SIG-M5 (cell line): ENCODE measurements at regions not wholly inside any gene's neighbourhood (a gene's known extent, or its start where the extent isn't known, plus 50 kb on each side); places are given as distances from the start of the nearest gene placed in this dataset.

Source experiments
- DNase-seq: peaks from one replicate; lab custom pipeline; 2025; lab: John Stamatoyannopoulos, UW

GRCh38 chr18:72360634-72361033 lies 183.5 kb downstream of the CBLN2 start:
- no peak for DNase-seq

DNA sequence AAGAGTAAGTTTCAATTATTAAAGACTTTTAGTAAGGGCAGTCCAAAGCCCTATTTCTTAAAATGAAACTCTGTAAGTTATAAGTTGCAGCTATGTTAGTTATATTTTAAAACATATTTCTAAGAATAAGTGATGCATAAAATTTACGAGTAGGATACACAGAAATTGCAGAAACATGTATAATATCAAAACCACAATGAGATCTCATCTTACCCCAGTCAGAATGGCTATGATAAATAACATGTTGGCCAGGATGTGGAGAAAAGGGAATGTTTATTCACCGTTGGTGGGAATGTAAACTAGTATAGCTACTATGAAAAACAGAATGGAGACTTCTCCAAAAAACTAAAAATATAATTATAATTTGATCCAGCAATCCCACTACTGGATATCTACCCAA lies 201.2 kb downstream of the CBLN2 start:
- DNase-seq: no peak

GRCh38 chr18:72339976-72340375 lies 204.2 kb downstream of the CBLN2 start:
- DNase-seq: no peak

GRCh38 chr18:72336786-72337185 lies 207.4 kb downstream of the CBLN2 start:
- no peak for DNase-seq

DNA sequence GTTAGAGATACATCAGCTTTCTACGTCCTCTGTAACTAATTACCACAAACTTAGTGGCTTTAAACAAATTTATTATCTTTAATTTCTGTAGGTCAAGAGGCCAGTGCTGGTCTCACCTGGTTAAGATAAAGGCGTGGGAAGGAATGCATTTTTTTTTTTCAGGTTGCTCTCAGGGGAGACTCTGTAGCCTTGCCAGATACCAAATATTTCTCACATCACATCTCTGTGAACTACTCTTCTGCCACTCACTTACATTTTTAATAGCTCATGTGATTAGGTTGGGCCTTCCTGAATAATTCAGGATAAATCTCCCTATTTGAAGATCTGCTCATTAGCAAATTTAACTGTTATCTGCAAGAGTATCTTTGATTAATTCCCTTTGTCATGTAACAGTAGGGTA lies 214.6 kb downstream of the CBLN2 start:
- DNase-seq: no peak

DNA sequence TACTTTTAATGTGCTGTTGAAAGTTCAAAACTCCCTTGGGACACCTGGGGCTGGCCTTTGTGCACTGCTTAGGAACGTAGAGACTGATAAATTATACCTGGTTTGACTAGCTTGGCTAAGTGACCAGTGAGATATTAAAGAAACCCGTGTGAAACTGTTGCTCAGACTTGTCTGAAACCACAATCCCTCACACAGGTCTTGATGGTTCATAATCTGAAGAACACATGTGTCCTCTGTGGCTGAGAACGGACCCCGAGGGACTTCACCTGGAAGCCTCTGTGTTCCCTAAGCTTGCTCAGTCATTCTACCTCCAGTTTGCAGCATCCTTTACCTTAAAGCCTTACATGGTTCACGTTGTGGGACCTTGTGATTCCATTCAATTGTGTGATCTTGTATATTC lies 218.8 kb downstream of the CBLN2 start:
- no peak for DNase-seq

DNA sequence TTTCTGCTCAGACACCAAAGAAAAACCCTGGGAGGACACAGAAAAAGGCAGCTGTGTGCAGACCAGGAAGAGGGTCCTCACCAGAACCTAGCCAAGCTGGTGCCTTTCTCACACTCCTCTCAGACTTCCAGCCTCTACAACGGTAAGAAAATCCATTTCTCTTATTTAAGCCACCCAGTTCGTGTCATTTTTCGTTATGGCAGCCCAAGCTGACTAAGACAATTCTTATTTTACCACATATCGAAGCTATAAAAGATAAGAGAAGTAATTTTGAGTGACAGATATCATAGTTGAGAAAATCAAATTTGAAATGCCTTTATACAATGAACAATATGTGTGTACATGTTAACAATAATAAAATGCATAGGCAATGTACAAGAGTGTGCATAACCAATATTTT lies 219.5 kb downstream of the CBLN2 start:
- DNase-seq: no peak

- DNase-seq: no peak
Measured at GRCh38 chr18:72316497-72316896, 227.6 kb downstream of the CBLN2 start.

DNA sequence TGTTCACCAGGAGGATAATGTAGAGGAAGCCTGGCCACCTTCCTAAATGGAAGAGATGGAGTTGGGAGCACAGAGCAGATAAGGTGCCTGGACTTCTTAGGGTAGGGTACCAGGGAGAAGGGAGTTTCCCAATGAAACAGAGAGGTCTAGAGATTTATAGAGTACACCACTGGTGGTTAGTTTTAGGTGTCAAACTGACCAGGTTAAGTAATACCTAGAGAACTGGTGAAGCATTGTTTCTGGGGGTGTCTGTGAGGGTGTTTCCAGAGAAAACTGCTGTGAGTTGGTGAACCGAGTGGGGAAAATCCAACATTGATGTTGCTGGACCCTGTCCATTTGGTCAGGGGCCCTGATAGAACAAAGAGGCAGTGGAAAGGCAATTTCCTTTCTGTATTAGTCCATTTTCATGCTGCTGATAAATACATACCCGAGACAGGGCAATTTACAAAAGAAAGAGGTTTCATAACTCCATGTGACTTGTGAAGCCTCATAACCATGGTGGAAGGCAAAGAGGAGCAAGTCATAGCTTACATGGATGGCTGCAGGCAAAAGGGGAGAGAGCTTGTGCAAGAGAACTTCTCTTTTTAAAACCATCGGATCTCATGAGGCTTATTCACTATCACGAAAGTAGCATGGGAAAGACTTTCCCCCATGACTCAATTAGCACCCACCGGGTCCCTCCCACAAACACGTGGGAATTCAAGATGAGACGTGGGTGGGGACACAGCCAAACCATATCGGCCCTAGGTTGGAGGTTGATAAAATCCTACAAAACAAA lies 260.8 kb downstream of the CBLN2 start:
- no peak for DNase-seq

DNA sequence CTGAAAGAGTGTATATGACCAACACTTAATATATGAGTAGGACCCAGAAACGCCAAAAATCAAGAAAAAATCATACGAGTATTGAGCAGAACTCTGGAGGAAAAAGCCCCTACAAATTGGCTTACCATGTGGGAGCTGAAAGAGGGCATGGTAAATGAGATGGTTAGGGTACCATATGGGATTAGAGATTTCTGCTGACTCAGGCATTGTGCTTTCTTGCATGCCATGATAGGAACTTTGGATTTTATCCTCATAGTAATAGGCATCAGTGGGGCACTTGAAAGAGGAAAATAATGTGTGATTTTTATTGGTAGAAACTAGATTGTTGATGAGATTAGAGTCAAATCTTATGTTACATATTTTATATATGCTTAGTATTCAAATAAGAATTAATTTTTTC lies 271.1 kb downstream of the CBLN2 start:
- no peak for DNase-seq

GRCh38 chr18:72261590-72261989 lies 282.6 kb downstream of the CBLN2 start:
- no peak for DNase-seq

GRCh38 chr18:72246076-72246475 lies 298.1 kb downstream of the CBLN2 start:
- DNase-seq: no peak

- DNase-seq: no peak
Measured at GRCh38 chr18:72235422-72235821, 308.7 kb downstream of the CBLN2 start.

DNA sequence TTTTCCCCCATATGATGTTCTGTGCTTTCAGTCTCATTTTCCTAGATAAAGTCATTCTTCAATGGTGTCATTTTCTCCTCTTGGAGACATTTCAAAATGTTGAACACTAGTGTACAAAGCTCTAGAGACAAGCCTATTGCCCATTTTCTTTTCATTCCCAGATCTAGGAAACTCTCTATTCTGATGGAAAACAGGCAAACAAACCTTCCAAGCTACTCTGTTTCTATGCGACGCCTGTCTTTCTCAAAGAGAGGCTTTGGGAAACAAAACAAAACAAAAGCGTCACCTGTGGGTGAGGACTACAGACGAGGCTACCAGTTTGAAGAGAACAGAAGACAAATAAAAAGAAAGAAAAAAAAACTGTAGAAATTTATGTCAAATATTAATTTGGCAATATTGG lies 311.0 kb downstream of the CBLN2 start:
- no peak for DNase-seq

- no peak for DNase-seq
Measured at GRCh38 chr18:72232644-72233043, 311.5 kb downstream of the CBLN2 start.

- no peak for DNase-seq
Measured at GRCh38 chr18:72225958-72226357, 318.2 kb downstream of the CBLN2 start.

GRCh38 chr18:72223733-72224132 lies 320.4 kb downstream of the CBLN2 start:
- DNase-seq: no peak

DNA sequence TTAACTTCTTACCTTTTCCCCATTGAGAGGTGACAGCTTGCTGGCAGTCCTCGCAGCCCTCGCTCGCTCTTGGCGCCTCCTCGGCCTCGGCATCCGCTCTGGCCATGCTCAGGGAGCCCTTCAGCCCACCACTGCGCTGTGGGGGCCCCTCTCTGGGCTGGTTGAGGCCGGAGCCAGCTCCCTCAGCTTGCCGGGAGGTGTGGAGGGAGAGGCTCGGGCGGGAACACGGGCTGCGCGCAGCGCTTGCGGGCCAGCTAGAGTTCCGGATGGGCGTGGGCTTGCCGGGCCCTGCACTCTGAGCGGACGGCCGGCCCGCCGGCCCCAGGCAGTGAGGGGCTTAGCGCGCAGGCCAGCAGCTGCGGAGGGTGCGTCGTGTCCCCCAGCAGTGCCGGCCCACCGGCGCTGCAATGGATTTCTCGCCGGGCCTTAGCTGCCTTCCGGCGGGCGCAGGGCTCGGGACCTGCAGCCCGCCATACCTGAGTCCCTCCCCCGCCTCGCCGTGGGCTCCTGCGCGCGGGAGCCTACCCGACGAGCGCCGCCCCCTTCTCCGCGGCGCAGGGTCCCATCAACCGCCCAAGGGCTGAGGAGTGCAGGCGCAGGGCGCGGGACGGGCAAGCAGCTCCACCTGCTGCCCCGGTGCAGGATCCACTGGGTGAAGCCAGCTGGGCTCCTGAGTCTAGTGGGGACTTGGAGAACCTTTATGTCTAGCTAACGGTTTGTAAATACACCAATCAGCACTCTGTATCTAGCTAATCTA lies 335.0 kb downstream of the CBLN2 start:
- DNase-seq: no peak

- DNase-seq: no peak
Measured at GRCh38 chr18:72207280-72207679, 336.9 kb downstream of the CBLN2 start.

DNA sequence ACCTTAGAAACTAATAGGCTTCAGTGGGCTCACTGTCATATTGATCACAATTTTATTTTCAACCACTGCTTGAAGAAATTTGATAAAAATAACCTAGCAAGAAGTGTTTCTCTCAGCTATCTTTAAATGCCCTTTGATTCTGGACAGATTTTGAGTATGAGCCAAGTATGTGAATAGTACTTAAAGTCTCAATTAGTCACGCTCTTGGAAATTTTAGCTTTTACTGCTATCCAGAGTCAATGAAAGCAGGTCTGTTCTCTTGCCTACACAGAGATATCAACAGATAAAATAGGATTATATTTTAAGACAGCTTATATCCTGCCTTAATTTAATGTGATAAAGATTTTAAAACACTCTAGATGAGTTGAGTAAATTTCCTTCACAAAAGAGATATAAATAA lies 337.3 kb downstream of the CBLN2 start:
- DNase-seq: no peak

- DNase-seq: no peak
Measured at GRCh38 chr18:72201032-72201431, 343.1 kb downstream of the CBLN2 start.

GRCh38 chr18:72197591-72197990 lies 346.6 kb downstream of the CBLN2 start:
- no peak for DNase-seq

- no peak for DNase-seq
Measured at GRCh38 chr18:72194072-72194471, 350.1 kb downstream of the CBLN2 start.

DNA sequence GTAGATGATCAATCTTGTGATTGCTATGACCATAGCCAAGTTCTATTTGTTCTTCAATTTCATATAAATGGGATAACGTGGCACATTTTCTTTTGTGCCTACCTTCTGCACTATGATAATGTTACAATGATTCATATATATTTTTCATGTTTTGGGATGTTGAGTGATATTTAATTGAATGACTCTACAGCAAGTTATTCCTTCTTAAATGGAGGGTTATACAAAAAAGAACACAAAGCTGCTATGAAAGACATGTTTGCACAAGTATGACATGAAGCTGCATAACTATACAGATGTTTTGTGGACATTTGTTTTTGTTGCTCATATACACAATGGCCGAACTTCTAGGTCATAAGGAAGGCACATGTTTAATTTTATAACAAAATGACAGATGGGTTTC lies 356.2 kb downstream of the CBLN2 start:
- no peak for DNase-seq
